ENCODE measurements at regions not wholly inside any gene's neighbourhood (a gene's known extent, or its start where the extent isn't known, plus 50 kb on each side); places are given as distances from the start of the nearest gene placed in this dataset.

DNA sequence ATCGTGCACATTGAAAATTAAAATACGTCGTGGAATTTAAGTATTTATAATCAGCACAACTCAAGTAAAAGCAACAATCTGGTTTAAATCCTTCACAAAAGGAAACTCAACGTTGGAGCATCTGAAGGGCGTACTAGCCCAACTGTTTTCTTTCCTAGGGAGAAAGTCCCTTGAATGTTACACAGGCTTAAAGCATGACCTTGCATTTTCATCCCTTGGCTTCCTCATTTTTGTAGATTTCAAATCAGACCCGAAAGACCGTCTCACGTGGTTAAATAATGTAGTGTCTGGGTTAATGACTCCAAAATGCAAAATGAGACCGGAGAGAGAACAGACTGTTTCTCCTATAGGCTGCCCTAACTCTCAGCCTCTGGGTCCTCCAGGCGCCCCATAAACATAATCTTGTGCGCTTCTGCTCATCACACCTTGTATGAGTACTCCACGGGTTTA lies 249.2 kb upstream of the RREB1 start:
- Histone ChIP-seq H3K27ac (no peak overlapping the region), H3K36me3 (no peaks in the 10 kb centered on the region), H3K27me3 (ENCODE audit: insufficient read depth, low read depth, severe bottlenecking) (no peaks in the 10 kb centered on the region), H3K9me3 (ENCODE audit: severe bottlenecking) (peaks cover 3% of the 10 kb centered on the region), H3K4me3 (ENCODE audit: low read depth, low read length) (no peak overlapping the region)
- TF ChIP-seq, protein P1, sequence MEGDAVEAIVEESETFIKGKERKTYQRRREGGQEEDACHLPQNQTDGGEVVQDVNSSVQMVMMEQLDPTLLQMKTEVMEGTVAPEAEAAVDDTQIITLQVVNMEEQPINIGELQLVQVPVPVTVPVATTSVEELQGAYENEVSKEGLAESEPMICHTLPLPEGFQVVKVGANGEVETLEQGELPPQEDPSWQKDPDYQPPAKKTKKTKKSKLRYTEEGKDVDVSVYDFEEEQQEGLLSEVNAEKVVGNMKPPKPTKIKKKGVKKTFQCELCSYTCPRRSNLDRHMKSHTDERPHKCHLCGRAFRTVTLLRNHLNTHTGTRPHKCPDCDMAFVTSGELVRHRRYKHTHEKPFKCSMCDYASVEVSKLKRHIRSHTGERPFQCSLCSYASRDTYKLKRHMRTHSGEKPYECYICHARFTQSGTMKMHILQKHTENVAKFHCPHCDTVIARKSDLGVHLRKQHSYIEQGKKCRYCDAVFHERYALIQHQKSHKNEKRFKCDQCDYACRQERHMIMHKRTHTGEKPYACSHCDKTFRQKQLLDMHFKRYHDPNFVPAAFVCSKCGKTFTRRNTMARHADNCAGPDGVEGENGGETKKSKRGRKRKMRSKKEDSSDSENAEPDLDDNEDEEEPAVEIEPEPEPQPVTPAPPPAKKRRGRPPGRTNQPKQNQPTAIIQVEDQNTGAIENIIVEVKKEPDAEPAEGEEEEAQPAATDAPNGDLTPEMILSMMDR (IDR thresholded peaks at IDR 0.05; ENCODE audit: low read depth, low read length) = no peak
- DNase-seq = no peak

DNA sequence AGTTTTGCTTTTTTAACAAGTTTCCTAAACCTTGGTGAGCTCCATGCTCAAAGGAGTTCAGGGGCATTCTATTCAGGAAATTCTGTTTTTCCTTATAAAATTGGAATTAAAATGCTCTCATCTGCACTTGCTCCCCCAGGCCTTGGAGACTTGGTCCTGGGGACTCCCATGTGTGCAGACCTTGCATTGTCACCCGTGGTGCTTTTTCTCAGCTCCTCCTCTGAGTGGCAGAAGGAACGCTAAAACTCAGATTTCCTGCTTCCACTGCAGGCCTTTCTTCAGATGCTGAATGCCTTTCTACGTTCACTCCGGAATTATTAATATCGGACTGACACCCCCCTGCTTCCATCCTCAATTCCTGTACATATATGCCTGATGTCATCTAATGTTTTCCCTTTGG lies 248.7 kb upstream of the RREB1 start:
- TF ChIP-seq, protein P1 (IDR thresholded peaks at IDR 0.05; ENCODE audit: low read depth, low read length) = no peak
- Histone ChIP-seq H3K4me3 (ENCODE audit: low read depth, low read length) (no peak overlapping the region), H3K36me3 (no peaks in the 10 kb centered on the region), H3K9me3 (ENCODE audit: severe bottlenecking) (peaks cover 6% of the 10 kb centered on the region), H3K27ac (no peak overlapping the region), H3K27me3 (ENCODE audit: insufficient read depth, low read depth, severe bottlenecking) (no peaks in the 10 kb centered on the region)
- DNase-seq = no peak

DNA sequence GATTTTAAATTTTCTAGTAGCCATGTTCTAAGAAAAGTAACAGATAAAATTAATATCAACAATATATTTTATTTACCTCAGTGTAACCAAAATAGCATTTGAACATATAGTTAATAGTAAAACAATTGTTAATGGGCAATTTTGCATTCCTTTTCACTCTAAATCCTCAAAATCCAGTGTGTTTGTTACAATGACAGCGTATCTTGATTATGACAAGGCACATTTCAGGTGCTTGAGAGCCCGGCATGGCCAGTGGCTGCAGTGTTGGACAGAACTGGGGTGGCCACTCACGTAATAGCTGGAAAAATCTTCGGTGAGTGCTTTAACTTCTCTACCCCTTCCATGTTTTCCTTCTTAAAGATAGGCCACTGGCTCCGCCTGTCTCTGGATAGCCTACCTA lies 248.0 kb upstream of the RREB1 start:
- H3K36me3 ChIP-seq = no peaks in the 10 kb centered on the region
- H3K4me3 ChIP-seq (ENCODE audit: low read depth, low read length) = no peak overlapping the region
- H3K9me3 ChIP-seq (ENCODE audit: severe bottlenecking) = peaks cover 6% of the 10 kb centered on the region
- no peaks in the 10 kb centered on the region for H3K27me3 ChIP-seq (ENCODE audit: insufficient read depth, low read depth, severe bottlenecking)
- TF ChIP-seq, protein P1 (IDR thresholded peaks at IDR 0.05; ENCODE audit: low read depth, low read length) = no peak
- no peak for DNase-seq
- H3K27ac ChIP-seq = no peak overlapping the region

GRCh38 chr6:6860863-6861262 lies 246.9 kb upstream of the RREB1 start:
- Histone ChIP-seq H3K4me3 (ENCODE audit: low read depth, low read length) (no peak overlapping the region), H3K27me3 (ENCODE audit: insufficient read depth, low read depth, severe bottlenecking) (no peaks in the 10 kb centered on the region), H3K27ac (no peak overlapping the region), H3K9me3 (ENCODE audit: severe bottlenecking) (peaks cover 6% of the 10 kb centered on the region), H3K36me3 (no peaks in the 10 kb centered on the region)
- DNase-seq = no peak
- TF ChIP-seq, protein P1 (IDR thresholded peaks at IDR 0.05; ENCODE audit: low read depth, low read length) = no peak

DNA sequence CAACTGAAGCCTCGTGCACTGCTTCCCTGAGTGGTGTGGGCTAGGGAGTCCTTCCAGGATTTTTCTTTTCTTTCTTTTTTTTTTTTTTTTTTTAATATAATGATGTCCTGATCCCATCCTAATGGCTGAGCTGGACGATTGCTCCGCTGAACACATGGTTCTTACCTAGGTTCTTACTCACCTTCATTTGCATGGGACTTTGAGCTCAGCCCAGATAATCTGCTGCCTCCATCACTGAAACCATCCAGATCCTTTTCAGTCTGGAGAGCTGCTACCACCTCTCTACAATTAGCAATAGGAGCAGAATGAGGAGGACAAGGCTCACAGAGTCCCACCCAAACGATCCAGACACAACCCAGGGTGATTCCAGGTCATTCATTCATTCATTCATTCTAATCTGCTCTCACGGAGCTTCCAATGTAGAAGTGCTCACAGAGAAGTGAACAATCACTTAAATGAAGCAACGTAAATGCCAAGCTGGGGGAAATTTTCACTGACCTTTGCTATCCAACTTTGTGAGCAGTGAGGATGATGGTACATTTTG lies 246.3 kb upstream of the RREB1 start:
- Histone ChIP-seq H3K4me3 (ENCODE audit: low read depth, low read length) (no peak overlapping the region), H3K36me3 (no peaks in the 10 kb centered on the region), H3K27ac (no peak overlapping the region), H3K9me3 (ENCODE audit: severe bottlenecking) (peaks cover 6% of the 10 kb centered on the region), H3K27me3 (ENCODE audit: insufficient read depth, low read depth, severe bottlenecking) (no peaks in the 10 kb centered on the region)
- DNase-seq = peak; percentile 44
- TF ChIP-seq, protein P1 (IDR thresholded peaks at IDR 0.05; ENCODE audit: low read depth, low read length) = no peak

DNA sequence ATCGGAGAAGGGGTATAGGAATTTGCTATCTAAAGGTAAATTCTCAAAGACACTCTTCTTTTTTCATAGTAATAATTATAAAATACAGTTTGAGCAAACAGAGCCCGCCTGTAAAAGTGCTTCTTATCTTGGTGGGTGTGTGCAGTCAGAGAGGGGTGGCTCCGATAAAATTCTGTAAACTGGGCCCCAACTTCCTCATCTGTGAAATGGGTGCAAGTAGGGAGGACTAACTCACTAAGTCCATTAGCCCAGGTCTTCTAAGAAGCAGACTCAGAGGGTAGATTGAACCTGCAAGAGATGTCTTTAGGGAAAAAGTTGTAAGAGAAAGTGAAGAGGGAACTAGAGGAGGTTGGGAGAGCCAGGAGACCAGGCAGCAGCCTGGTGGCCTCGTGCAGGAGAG lies 245.8 kb upstream of the RREB1 start:
- Histone ChIP-seq H3K4me3 (ENCODE audit: low read depth, low read length) (no peak overlapping the region), H3K9me3 (ENCODE audit: severe bottlenecking) (peaks cover 6% of the 10 kb centered on the region), H3K36me3 (no peaks in the 10 kb centered on the region), H3K27ac (no peak overlapping the region), H3K27me3 (ENCODE audit: insufficient read depth, low read depth, severe bottlenecking) (no peaks in the 10 kb centered on the region)
- DNase-seq = no peak
- TF ChIP-seq, protein P1 (IDR thresholded peaks at IDR 0.05; ENCODE audit: low read depth, low read length) = no peak

Measured in WERI-Rb-1 (cell line).